Panc1 (cell line): ENCODE measurements at regions not wholly inside any gene's neighbourhood (a gene's known extent, or its start where the extent isn't known, plus 50 kb on each side); places are given as distances from the start of the nearest gene placed in this dataset.

ENCODE experiments used
- ATAC-seq: fragments of 200-7000 bp; cut with Tn5 transposase; 2 replicates; pipeline ENCODE4 v1.9.1; 2020; ENCODE audit warnings: mild to moderate bottlenecking, moderate library complexity
- BruUV-seq: library from RNA; stranded (reverse); fragments of 400-500 nt; replicated peaks from 2 replicates; lab custom pipeline; 2021; lab: Mats Ljungman, UMichigan
- CTCF ChIA-PET: fragments of 300-600 bp; sonication (Branson Sonifier 250); formaldehyde crosslinking; loops from one replicate; lab custom pipeline; 2022; ENCODE audit warnings: antibody characterized with exemption; lab: Charles Lee
- POLR2A ChIA-PET: fragments of 300-600 bp; sonication (Branson Sonifier 250); formaldehyde crosslinking; loops from one replicate; lab custom pipeline; 2022; ENCODE audit warnings: antibody characterized with exemption; lab: Charles Lee
- DNase-seq: peaks from one replicate; pipeline ENCODE4 v3.0.0-alpha.2; 2010; ENCODE audit warnings: low read depth, low spot score
- H3K27ac ChIP-seq: 2 replicates; pipeline ENCODE4 v1.5.1; 2011; ENCODE audit warnings: mild to moderate bottlenecking, low read length, inconsistent platforms
- H3K27me3 ChIP-seq: fragments of 200-500 bp; sonication (Bioruptor generic); 2 replicates; pipeline ENCODE4 v1.6.0; 2014; ENCODE audit warnings: low read length, inconsistent platforms; ENCODE audit not compliant: control insufficient read depth, insufficient read depth
- H3K36me3 ChIP-seq: fragments of 200-500 bp; sonication (Bioruptor generic); 2 replicates; pipeline ENCODE4 v1.5.1; 2014; ENCODE audit warnings: inconsistent platforms, mild to moderate bottlenecking, low read length, moderate library complexity; ENCODE audit not compliant: control insufficient read depth, insufficient read depth
- H3K4me1 ChIP-seq: 2 replicates; pipeline ENCODE4 v1.5.1; 2011; ENCODE audit warnings: inconsistent platforms, mild to moderate bottlenecking, low read length, moderate library complexity; ENCODE audit not compliant: control insufficient read depth, insufficient read depth
- H3K4me3 ChIP-seq, 2 experiments: 2 replicates each; pipeline ENCODE4 v1.5.1; 2011 to 2012; ENCODE audit warnings: low read depth in 2 of 2, low read length in 2 of 2, mild to moderate bottlenecking in 2 of 2, inconsistent platforms in 1 of 2, moderate library complexity in 1 of 2
- H3K9me3 ChIP-seq: fragments of 200-500 bp; sonication (Bioruptor generic); 2 replicates; pipeline ENCODE4 v1.5.1; 2014; ENCODE audit warnings: low read depth, mild to moderate bottlenecking, inconsistent platforms, low read length, moderate library complexity; ENCODE audit not compliant: control insufficient read depth, insufficient read depth
- CTCF ChIP-seq: fragments of 450-650 bp; IDR thresholded peaks from 2 replicates; pipeline ENCODE4 v1.5.1; 2017; ENCODE audit warnings: mild to moderate bottlenecking
- POLR2AphosphoS5 ChIP-seq: IDR thresholded peaks from 2 replicates; pipeline ENCODE4 v1.6.1; 2012; ENCODE audit warnings: mild to moderate bottlenecking, low read depth, low read length, moderate library complexity
- SIN3A ChIP-seq: IDR thresholded peaks from 2 replicates; pipeline ENCODE4 v1.6.1; 2012; ENCODE audit warnings: low read depth, mild to moderate bottlenecking, low read length, moderate library complexity, borderline replicate concordance; ENCODE audit not compliant: insufficient read depth
- TCF7L2 ChIP-seq: IDR thresholded peaks from 2 replicates; pipeline ENCODE4 v1.6.1; 2011; ENCODE audit warnings: mild to moderate bottlenecking, low read depth, low read length, inconsistent platforms
- in situ Hi-C: cut with HindIII; loops from 2 replicates; pipeline ENCODE4 v1.10.0; 2016; ENCODE audit warnings: low sequenced_read_pairs, low pct_unique_long_range_greater_than_20kb
- intact Hi-C: fragments of 100-400 bp; cut with micrococcal nuclease; formaldehyde crosslinking; loops from one replicate; pipeline ENCODE4 v1.10.0; 2022; ENCODE audit not compliant: unreplicated experiment
- TF ChIP-seq, protein P1 (sequence below), 2 experiments: IDR thresholded peaks; 2 replicates each; pipeline ENCODE4 v1.6.1; 2011 to 2012; ENCODE audit warnings: low read depth in 2 of 2, control low read depth in 1 of 2, low read length in 1 of 2, mild to moderate bottlenecking in 1 of 2, moderate library complexity in 1 of 2; ENCODE audit not compliant: insufficient read depth in 1 of 2

DNA sequence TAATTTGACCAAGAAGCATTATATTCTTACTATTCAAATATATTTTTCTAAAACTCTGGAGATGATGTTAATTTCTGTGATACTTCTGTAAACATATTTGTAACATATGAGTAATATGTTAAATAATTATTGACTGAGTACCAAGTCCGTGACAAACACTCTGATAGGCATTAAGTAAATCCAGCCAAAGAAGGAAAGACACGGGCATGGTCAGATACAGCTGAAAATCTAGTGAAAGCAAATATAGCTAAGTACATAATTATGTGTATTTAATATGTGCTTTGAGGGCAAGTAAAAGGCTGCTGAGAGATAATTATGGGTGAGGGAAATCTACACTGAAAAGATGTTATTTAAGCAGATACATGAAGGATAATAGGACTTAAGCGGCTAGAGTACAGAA lies 1263.6 kb upstream of the ADGRL3 start:
- intact Hi-C loops = no loop called here
- POLR2A ChIA-PET = no interaction called here
- Histone ChIP-seq H3K36me3 (no peaks in the 10 kb centered on the region), H3K27me3 (no peaks in the 10 kb centered on the region), H3K27ac (no peak overlapping the region), H3K9me3 (no peaks in the 10 kb centered on the region), H3K4me3 (no peak overlapping the region), H3K4me1 (no peaks in the 10 kb centered on the region)
- TF ChIP-seq CTCF (no peak), SIN3A (no peak), TCF7L2 (no peak), POLR2AphosphoS5 (no peak)
- TF ChIP-seq, protein P1, sequence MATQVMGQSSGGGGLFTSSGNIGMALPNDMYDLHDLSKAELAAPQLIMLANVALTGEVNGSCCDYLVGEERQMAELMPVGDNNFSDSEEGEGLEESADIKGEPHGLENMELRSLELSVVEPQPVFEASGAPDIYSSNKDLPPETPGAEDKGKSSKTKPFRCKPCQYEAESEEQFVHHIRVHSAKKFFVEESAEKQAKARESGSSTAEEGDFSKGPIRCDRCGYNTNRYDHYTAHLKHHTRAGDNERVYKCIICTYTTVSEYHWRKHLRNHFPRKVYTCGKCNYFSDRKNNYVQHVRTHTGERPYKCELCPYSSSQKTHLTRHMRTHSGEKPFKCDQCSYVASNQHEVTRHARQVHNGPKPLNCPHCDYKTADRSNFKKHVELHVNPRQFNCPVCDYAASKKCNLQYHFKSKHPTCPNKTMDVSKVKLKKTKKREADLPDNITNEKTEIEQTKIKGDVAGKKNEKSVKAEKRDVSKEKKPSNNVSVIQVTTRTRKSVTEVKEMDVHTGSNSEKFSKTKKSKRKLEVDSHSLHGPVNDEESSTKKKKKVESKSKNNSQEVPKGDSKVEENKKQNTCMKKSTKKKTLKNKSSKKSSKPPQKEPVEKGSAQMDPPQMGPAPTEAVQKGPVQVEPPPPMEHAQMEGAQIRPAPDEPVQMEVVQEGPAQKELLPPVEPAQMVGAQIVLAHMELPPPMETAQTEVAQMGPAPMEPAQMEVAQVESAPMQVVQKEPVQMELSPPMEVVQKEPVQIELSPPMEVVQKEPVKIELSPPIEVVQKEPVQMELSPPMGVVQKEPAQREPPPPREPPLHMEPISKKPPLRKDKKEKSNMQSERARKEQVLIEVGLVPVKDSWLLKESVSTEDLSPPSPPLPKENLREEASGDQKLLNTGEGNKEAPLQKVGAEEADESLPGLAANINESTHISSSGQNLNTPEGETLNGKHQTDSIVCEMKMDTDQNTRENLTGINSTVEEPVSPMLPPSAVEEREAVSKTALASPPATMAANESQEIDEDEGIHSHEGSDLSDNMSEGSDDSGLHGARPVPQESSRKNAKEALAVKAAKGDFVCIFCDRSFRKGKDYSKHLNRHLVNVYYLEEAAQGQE (IDR thresholded peaks at IDR 0.05; ENCODE audit: insufficient read depth in 1 of 2, low read depth in 2 of 2, low read length in 1 of 2) = no peak
- BruUV-seq = no TSS peak
- in situ Hi-C loops = no loop called here
- DNase-seq = no peak
- CTCF ChIA-PET = no interaction called here
- no peak for ATAC-seq

DNA sequence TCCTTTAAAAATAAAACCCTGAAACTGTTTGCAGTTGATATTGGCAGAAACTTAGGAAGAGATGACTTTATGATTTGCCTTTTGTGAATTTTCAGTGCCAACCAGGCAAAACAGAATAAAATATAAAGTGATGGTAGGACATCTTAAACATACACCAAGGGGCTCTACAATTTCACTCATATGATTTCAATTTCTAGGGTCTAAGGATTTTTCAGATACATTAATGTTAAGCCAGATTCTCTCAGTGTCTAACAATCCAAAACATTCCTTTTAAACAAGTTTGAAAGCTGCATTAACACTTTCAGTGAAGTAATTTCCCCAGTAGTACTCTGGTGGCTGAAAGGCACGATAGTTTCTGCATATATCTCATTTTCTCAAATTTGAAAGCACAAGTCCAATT lies 1262.0 kb upstream of the ADGRL3 start:
- no peaks in the 10 kb centered on the region for H3K9me3 ChIP-seq
- BruUV-seq = no TSS peak
- intact Hi-C loops = no loop called here
- no peak for TF ChIP-seq SIN3A
- TF ChIP-seq, protein P1 (IDR thresholded peaks at IDR 0.05; ENCODE audit: insufficient read depth in 1 of 2, low read depth in 2 of 2, low read length in 1 of 2) = no peak
- TF ChIP-seq TCF7L2 = no peak
- no peak for TF ChIP-seq POLR2AphosphoS5
- no peak for TF ChIP-seq CTCF
- ATAC-seq = no peak
- no peaks in the 10 kb centered on the region for H3K27me3 ChIP-seq
- ChIA-PET POLR2A (no interaction called here), CTCF (no interaction called here)
- no peak overlapping the region for H3K27ac ChIP-seq
- in situ Hi-C loops = no loop called here
- H3K4me1 ChIP-seq = no peaks in the 10 kb centered on the region
- H3K4me3 ChIP-seq = no peak overlapping the region
- no peak for DNase-seq
- H3K36me3 ChIP-seq = no peaks in the 10 kb centered on the region
